C4-2B (cell line): ENCODE measurements at regions not wholly inside any gene's neighbourhood (a gene's known extent, or its start where the extent isn't known, plus 50 kb on each side); places are given as distances from the start of the nearest gene placed in this dataset.

Source experiments
- CTCF ChIP-seq: fragments of 450-650 bp; conservative IDR thresholded peaks from 2 replicates; pipeline ENCODE4 v1.5.1; 2017; ENCODE audit warnings: mild to moderate bottlenecking
- ZFX ChIP-seq: fragments of 450-650 bp; IDR thresholded peaks from 2 replicates; pipeline ENCODE4 v1.6.1; 2017

GRCh38 chr6:156336733-156337132 lies 440.4 kb upstream of the ARID1B start:
- no peak for TF ChIP-seq ZFX
- no peak for TF ChIP-seq CTCF
